ENCODE measurements at regions not wholly inside any gene's neighbourhood (a gene's known extent, or its start where the extent isn't known, plus 50 kb on each side); places are given as distances from the start of the nearest gene placed in this dataset.
"Not testable (repeated sequence)": the region's sequence is repeated elsewhere in the genome, so short reads cannot be mapped to it uniquely, and the experiment has no call there.

DNA sequence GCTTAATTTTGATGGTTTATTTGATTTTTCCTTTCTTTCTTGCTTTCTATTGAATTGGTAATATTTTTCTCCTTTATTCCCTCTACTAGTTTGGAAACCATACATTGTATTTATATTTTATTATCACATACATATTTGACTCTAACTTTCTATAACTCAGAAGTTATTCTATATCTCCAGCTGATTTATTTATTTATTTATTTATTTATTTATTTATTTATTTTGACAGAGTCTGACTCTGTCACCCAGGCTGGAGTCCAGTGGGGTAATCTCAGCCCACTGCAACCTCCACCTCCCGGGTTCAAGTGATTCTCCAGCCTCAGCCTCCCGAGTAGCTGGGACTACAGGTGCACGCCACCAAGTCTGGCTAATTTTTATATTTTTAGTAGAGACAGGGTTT lies 122.7 kb upstream of the EDNRB start:
- TF ChIP-seq EZH2 (IDR thresholded peaks at IDR 0.05; ENCODE audit: insufficient read depth, poor library complexity, severe bottlenecking); EZH2phosphoT487 (IDR thresholded peaks at IDR 0.05; ENCODE audit: insufficient read depth, low read depth): not testable (repeated sequence)

Measured in GM23248 (cell line).